SH-SY5Y (cell line): ENCODE measurements at regions not wholly inside any gene's neighbourhood (a gene's known extent, or its start where the extent isn't known, plus 50 kb on each side); places are given as distances from the start of the nearest gene placed in this dataset.

Source experiments
- GATA2 ChIP-seq: IDR thresholded peaks from 2 replicates; pipeline ENCODE4 v1.6.1; 2011; ENCODE audit warnings: mild to moderate bottlenecking, low read depth, low read length
- GATA3 ChIP-seq: IDR thresholded peaks from 2 replicates; pipeline ENCODE4 v1.6.1; 2011; ENCODE audit warnings: low read depth, mild to moderate bottlenecking, low read length, moderate library complexity

- TF ChIP-seq GATA3 (no peak), GATA2 (no peak)
These were observed 795.2 kb upstream of the TMPRSS15 start for GRCh38 chr21:19198801-19199200.
